HG02610 (cell line): ENCODE measurements at regions not wholly inside any gene's neighbourhood (a gene's known extent, or its start where the extent isn't known, plus 50 kb on each side); places are given as distances from the start of the nearest gene placed in this dataset.
"Not testable (repeated sequence)": the region's sequence is repeated elsewhere in the genome, so short reads cannot be mapped to it uniquely, and the experiment has no call there.

Experiments
- ATAC-seq: cut with Tn5 transposase; IDR thresholded peaks from one replicate; pipeline ENCODE4 v1.9.1; 2021; ENCODE audit warnings: mild to moderate bottlenecking, moderate library complexity; ENCODE audit not compliant: unreplicated experiment

DNA sequence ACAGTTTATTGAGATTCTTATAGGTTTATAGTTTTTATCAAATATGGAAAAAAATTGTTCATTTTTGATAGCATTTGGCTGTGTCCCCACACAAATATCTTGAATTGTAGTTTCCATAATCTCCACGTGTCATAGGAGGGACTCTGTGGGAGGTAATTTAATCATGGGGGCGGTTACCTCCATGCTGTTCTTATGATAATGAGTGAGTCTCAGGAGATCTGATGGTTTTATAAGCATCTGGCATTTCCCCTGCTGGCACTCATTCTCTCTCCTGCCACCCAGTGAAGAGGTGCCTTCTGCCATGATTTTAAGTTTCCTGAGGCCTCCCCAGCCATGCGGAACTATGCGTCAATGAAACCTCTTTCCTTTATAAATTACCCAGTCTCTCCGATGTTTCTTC lies 420.6 kb upstream of the KAZN start:
- not testable (repeated sequence) for ATAC-seq

GRCh38 chr1:14180738-14181137 lies 417.7 kb upstream of the KAZN start:
- ATAC-seq, result no peak

DNA sequence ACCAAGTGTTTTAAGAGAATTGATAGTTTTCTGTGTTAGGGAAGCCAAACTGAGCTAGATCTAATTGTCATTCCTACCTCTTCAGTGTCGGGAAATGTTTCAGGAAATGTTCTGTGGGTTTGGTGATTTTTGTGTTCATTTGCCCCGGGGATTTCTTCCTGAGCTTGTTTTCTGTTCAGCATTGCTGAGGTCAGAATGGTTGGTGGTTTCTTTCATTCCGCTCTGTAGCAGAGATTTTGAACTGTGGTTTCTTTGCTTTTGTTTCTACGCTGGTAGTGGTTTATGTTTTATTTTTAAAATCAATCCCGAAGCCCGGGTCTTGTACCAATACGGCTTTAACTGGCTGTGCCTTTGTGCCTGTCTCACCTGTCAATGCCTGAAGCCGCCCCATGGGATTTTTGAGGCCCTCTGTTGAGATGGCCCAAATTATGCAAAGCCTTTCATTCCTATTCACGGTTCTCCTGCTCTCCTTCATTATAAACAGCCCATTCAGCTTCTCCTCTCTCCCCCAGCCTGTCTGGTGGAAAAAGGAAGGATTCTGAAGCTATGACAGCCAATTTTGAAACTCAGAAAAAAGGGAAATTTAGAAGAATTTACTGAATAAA lies 417.2 kb upstream of the KAZN start:
- ATAC-seq, result no peak

GRCh38 chr1:14182856-14183255 lies 415.6 kb upstream of the KAZN start:
- no peak for ATAC-seq

DNA sequence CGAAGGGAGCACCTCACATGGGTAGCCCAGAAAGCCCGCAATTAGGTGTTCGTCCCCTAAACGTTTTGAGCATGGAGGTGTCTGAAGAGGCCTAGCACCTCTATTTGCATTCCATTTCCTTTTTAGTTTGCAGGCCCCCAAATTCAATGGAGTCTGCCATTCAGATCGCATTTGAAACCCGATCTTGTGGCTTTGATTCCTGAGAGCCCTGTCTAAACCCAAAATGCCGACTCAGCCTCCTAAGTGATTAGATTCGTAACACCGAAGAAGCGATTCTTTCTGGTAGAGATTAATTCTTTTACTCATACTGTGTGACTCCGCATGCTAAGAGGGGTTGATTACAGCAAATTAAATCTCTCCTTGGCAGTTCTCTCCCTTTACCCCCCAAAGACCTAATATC lies 415.2 kb upstream of the KAZN start:
- ATAC-seq, result no peak

- no peak for ATAC-seq
Measured at GRCh38 chr1:14184454-14184853, 414.0 kb upstream of the KAZN start.

GRCh38 chr1:14189381-14189780 lies 409.1 kb upstream of the KAZN start:
- ATAC-seq, result no peak

DNA sequence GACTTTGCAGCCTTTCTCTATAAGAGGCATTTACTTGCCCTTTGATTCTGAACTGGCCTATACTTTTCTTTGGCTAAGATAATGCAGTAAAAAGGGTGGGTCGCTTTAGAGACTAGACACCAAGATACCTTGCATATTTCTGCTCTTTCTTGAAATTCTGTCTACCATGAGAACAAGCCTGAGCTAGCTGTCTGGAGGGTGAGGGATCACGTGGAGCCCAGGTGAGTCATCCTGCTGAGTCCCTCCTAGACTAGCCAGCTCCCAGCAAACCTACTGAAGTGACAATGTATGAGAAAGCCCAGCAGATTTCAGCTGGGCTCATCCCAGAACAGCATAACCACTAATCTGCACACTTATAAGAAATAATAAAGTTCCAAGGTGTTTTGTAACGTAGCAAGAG lies 408.0 kb upstream of the KAZN start:
- ATAC-seq, result no peak

DNA sequence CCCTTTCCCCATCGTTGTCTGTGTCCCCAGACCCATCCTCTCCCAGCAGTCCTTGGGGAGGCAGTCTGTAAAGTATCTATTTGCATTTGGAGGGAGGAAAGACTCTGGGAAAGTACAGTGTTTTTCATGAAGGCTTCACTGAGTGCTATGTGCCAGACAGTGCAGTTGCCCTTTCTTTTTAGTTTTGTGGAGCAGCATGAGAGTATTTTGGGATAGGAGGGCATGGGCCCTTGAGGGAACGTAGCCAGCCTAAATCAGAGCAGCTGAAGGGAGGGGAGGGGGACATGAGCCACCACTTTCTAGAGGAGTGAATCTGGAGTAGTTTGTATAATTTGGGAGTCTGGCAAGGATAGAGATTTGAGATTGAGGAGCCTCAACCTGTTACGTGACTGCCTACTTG lies 404.0 kb upstream of the KAZN start:
- no peak for ATAC-seq

GRCh38 chr1:14205066-14205465 lies 393.4 kb upstream of the KAZN start:
- no peak for ATAC-seq

GRCh38 chr1:14215151-14215550 lies 383.3 kb upstream of the KAZN start:
- no peak for ATAC-seq

DNA sequence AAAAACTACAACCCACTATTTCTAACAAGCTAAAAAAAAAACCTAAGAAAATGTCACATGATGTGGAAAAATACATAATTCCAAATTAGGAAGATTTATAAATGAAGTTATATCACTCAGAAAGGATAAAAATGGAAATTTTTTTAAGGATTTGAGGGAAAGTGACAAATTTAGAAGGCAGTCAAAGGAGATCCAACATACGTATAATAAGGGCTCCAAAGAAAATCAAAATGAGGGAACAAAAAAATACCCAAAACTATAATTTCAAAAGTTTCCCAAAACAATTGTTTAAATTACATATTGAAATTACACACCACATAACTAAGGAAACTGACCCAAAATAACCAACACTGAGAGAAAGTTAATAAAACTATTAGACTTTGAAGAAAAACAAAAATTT lies 381.1 kb upstream of the KAZN start:
- no peak for ATAC-seq

- ATAC-seq, result no peak
Measured at GRCh38 chr1:14220324-14220723, 378.2 kb upstream of the KAZN start.

DNA sequence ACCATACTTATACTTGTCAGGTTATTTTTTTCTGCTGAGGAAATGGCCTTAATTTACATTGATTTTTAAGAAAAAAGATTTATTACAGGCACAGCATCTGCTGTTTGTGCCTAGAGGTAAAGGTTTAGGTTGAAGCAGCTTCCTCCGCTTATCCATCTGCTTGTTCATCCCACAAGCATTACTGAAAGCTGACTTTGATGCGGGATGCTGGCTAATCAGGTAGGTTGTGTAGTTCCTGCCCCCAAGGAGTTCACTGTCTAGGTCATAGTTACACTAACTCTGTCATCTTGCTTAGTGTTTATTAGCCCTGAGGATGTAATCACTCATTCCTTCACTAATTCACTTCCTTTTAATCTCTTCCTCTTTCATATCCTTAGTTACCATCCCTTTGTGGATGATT lies 377.7 kb upstream of the KAZN start:
- ATAC-seq, result no peak

DNA sequence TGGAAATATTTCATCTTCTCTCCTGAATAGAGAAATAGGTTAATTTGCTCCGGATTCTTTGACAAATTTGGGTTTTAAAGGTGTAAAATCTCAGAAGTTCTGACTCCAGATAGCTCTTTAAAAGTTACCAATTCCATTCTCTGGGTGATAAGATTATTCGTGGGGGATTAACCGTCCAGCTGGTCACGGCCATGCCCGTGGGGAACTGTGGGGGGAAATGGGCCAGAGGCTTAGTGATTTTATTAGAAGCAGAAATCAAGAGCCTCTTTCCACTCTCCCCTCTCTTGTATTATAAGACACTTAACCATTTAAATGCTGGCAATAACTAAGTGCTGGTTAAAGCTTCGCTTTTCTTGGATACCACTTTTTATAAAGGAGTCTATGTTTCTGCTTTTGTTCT lies 376.4 kb upstream of the KAZN start:
- ATAC-seq, result no peak

DNA sequence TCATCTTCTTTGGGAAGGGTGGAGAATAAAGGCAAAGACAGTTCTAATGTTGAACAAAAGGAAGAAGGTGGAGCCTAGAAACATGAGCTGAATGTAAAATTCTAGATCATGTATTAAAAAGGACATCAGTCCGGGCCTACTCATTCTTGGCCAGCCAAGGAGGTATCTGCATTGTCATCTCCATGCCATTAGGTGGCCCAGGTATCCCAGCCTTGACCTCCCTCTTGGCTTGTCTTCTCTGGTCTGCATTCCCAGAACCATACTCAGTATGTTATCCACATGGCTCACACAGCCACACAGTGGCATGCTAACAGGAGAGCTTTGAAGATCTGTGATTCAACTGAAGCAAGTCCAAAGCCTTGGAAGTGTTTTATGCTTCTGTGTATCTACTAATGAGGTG lies 369.8 kb upstream of the KAZN start:
- no peak for ATAC-seq

- ATAC-seq, result no peak
Measured at GRCh38 chr1:14233510-14233909, 365.0 kb upstream of the KAZN start.

DNA sequence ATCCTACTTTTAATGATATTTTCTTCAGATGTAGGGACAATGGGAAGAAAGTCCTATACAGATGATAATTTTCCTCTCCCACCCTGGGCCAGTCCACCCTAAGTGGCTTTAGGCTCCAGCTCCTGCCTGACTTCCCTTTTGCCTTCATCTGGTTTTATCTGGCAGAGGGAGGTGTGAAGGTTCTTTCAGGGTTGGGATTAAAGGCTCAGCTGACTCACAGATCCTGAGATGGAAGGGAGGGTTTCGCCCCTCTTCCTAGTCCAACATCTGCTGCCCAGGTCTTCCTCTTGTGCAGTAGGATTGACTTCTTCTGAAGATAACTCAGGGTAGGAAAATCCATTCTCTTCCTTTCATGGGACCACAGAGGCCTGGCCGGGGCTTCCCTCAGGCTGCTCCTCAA lies 362.4 kb upstream of the KAZN start:
- ATAC-seq, result no peak

DNA sequence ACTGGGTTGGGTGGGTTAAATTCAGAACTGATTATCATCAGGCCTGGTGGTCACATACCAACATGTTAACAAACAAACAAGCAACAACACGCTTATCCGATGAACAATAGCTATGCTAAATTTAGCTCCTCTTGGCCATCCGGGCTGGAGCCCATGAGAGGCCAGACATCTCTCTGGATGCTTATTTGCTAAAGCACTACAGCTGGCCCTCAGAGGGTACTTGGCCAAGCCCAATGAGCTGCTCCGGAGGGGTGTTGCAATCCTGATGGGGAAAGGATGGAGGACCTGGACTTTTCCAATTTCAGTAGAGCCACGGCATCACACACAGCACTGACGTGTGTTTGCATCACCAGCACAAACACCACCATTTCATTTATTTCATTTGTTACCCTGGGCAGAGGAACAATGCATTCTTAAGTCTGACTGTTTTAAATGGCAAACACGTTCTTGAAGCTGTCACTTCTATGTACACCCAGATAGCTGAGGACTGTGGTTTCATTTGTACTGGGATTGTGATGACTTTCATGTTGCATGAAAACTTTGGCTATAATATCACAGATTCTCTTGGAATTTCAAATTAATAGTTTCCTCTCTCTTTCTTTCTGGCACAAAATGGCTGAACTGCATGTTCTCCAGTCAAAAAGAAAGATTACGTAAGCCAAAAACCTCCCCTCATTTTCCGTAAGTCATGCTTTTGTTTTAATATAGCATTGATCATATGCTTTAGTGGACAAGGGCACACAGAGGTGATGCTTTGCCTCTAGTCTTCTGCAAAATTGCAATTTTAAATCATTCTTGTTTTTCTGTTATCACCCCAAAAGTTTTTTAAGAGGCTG lies 359.8 kb upstream of the KAZN start:
- ATAC-seq, result no peak

- no peak for ATAC-seq
Measured at GRCh38 chr1:14240265-14240664, 358.2 kb upstream of the KAZN start.

GRCh38 chr1:14242123-14242522 lies 356.4 kb upstream of the KAZN start:
- no peak for ATAC-seq

DNA sequence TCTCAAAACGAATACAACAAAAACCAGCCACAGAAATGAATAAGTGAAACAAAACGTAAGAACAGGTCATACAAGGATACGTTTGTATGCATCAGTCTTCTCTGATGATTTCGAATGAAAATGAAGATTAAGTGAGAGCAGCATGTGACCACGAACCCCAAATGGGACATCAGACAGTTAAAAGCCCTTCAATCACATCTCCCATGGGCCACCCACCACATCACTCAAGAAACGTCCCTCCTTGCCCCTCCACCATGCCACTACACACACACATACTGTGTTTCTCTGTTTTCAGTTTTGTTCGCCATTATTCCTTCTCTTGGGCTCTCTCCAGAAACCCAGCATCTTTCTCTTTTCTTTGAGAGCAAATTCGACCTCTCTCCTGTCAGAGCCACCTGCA lies 355.6 kb upstream of the KAZN start:
- no peak for ATAC-seq

GRCh38 chr1:14245954-14246353 lies 352.5 kb upstream of the KAZN start:
- no peak for ATAC-seq
